GM12873 (cell line): ENCODE measurements at regions not wholly inside any gene's neighbourhood (a gene's known extent, or its start where the extent isn't known, plus 50 kb on each side); places are given as distances from the start of the nearest gene placed in this dataset.

Source experiments
- TF ChIP-seq, protein P1 (sequence below): IDR thresholded peaks from 2 replicates; pipeline ENCODE4 v1.5.1; 2012; ENCODE audit warnings: low read depth, mild to moderate bottlenecking, moderate library complexity, low read length, control low read depth; ENCODE audit not compliant: insufficient read depth; ENCODE audit errors: missing control alignments

GRCh38 chr21:35215870-35216269 is 166.8 kb upstream of the RUNX1 start:
- TF ChIP-seq, protein P1, sequence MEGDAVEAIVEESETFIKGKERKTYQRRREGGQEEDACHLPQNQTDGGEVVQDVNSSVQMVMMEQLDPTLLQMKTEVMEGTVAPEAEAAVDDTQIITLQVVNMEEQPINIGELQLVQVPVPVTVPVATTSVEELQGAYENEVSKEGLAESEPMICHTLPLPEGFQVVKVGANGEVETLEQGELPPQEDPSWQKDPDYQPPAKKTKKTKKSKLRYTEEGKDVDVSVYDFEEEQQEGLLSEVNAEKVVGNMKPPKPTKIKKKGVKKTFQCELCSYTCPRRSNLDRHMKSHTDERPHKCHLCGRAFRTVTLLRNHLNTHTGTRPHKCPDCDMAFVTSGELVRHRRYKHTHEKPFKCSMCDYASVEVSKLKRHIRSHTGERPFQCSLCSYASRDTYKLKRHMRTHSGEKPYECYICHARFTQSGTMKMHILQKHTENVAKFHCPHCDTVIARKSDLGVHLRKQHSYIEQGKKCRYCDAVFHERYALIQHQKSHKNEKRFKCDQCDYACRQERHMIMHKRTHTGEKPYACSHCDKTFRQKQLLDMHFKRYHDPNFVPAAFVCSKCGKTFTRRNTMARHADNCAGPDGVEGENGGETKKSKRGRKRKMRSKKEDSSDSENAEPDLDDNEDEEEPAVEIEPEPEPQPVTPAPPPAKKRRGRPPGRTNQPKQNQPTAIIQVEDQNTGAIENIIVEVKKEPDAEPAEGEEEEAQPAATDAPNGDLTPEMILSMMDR, result no peak

DNA sequence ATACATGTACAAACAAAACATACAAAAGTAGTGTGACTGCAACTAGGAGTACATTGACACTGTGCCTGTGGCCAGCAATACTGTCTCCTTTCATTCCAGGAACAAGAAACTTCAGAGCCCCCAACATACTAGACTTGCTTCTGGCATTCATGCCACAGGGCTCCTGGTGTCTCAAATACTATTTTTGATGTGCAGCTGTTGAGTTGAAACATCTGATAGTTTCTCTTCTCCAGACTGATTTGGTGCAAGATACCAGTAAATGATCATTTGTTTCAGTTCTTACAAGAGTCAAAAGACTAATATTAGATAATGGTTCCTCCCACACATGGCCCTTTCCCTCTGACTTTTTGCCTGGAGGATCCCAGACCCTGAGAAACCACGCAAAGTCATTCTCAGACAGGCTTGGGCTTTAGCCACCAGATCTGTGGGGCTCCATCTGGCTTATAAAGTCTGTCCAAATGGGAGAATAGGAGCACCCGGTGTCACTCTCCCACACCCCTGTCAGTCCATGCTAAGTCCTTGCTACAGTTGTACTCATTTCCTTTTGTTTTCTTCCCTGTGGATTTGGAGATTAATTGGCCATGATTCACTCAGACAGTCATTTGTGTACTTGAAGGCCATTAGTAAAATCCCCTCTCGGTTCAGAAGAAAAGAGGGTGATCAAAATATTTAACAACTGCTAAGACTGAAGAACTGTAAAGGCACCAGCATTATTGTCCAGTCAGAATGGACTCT is 163.5 kb upstream of the RUNX1 start:
- TF ChIP-seq, protein P1, result no peak

- TF ChIP-seq, protein P1, result no peak
Measured at GRCh38 chr21:35211782-35212181, 162.7 kb upstream of the RUNX1 start.

- TF ChIP-seq, protein P1, result no peak
Measured at GRCh38 chr21:35210093-35210492, 161.0 kb upstream of the RUNX1 start.

DNA sequence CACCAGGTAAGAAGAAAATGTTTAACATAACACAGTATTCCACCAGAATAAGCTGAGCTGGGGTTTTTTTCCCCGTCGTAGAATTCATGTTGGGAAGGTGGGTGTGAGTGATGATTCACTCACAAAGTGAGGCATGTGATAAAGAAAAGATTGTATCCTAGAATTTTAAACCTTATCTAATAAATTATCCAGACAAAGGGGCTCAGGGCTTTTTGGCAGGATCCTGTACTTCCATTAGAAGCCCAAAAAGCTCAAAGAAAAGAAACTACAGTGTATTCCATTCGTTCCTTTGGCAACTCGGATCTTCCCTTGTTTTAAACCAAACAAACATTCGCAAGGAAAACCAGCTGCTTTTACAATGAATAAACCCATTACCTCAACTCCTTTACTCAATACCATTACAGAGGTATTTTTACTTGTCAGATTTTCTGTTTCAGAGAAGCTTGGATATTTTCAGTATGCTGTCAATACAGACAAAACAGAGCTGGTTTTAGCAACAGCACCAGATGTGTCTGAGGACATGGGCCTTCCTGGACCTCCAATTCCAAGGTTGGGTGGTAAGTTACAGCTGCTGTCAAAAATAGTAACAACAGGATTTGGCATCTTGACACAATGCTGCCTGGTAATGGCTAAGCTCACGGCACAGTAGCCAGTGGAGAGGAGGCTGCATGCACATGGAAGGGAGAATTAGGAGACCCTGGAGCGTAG is 159.9 kb upstream of the RUNX1 start:
- TF ChIP-seq, protein P1, result no peak

GRCh38 chr21:35208104-35208503 is 159.0 kb upstream of the RUNX1 start:
- TF ChIP-seq, protein P1, result no peak

- TF ChIP-seq, protein P1, result no peak
Measured at GRCh38 chr21:35207322-35207721, 158.2 kb upstream of the RUNX1 start.
